ENCODE measurements at regions not wholly inside any gene's neighbourhood (a gene's known extent, or its start where the extent isn't known, plus 50 kb on each side); places are given as distances from the start of the nearest gene placed in this dataset.

GRCh38 chr1:87810166-87810565 lies 481.5 kb downstream of the LMO4 start:
- in situ Hi-C loops (cut with HindIII; ENCODE audit: low pct_ligation_motif_present, low sequenced_read_pairs), result no loop called here
- Histone ChIP-seq H3K36me3 (replicated peaks) (no peaks in the 10 kb centered on the region), H3K4me3 (ENCODE audit: low read depth, low read length) (no peak overlapping the region), H3K27me3 (replicated peaks) (no peaks in the 10 kb centered on the region), H3K27ac (no peak overlapping the region)
- TF ChIP-seq CTCF (IDR thresholded peaks at IDR 0.05; ENCODE audit: low read depth, low read length, missing control alignments), result no peak
- DNase-seq, result no peak

GRCh38 chr1:87812871-87813577 lies 484.3 kb downstream of the LMO4 start:
- no peaks in the 10 kb centered on the region for H3K36me3 ChIP-seq (replicated peaks)
- in situ Hi-C loops (cut with HindIII; ENCODE audit: low pct_ligation_motif_present, low sequenced_read_pairs), result no loop called here
- no peak overlapping the region for H3K4me3 ChIP-seq (ENCODE audit: low read depth, low read length)
- H3K27ac ChIP-seq, result no peak overlapping the region
- H3K27me3 ChIP-seq (replicated peaks), result no peaks in the 10 kb centered on the region
- no peak for DNase-seq
- TF ChIP-seq CTCF (IDR thresholded peaks at IDR 0.05; ENCODE audit: low read depth, low read length, missing control alignments), result no peak

GRCh38 chr1:87814573-87814972 lies 485.9 kb downstream of the LMO4 start:
- H3K4me3 ChIP-seq (ENCODE audit: low read depth, low read length), result no peak overlapping the region

GRCh38 chr1:87816646-87817045 lies 488.0 kb downstream of the LMO4 start:
- no peak for DNase-seq
- H3K27ac ChIP-seq, result no peak overlapping the region
- H3K36me3 ChIP-seq (replicated peaks), result no peaks in the 10 kb centered on the region
- in situ Hi-C loops (cut with HindIII; ENCODE audit: low pct_ligation_motif_present, low sequenced_read_pairs), result no loop called here
- H3K4me3 ChIP-seq (ENCODE audit: low read depth, low read length), result no peak overlapping the region
- no peaks in the 10 kb centered on the region for H3K27me3 ChIP-seq (replicated peaks)
- no peak for TF ChIP-seq CTCF (IDR thresholded peaks at IDR 0.05; ENCODE audit: low read depth, low read length, missing control alignments)

More at GRCh38 chr1:87814573-87814972, 485.9 kb downstream of the LMO4 start:
- in situ Hi-C loops (cut with HindIII; ENCODE audit: low pct_ligation_motif_present, low sequenced_read_pairs), result no loop called here
- TF ChIP-seq CTCF (IDR thresholded peaks at IDR 0.05; ENCODE audit: low read depth, low read length, missing control alignments), result no peak
- Histone ChIP-seq H3K36me3 (replicated peaks) (no peaks in the 10 kb centered on the region), H3K27me3 (replicated peaks) (no peaks in the 10 kb centered on the region), H3K27ac (no peak overlapping the region)
- DNase-seq, result no peak

- in situ Hi-C loops (cut with HindIII; ENCODE audit: low pct_ligation_motif_present, low sequenced_read_pairs), result no loop called here
- no peak for TF ChIP-seq CTCF (IDR thresholded peaks at IDR 0.05; ENCODE audit: low read depth, low read length, missing control alignments)
Observed at GRCh38 chr1:87820668-87821334, 492.1 kb downstream of the LMO4 start.

More at GRCh38 chr1:87820668-87821334, 492.1 kb downstream of the LMO4 start:
- no peak for DNase-seq
- H3K27ac ChIP-seq, result no peak overlapping the region
- no peaks in the 10 kb centered on the region for H3K27me3 ChIP-seq (replicated peaks)
- H3K4me3 ChIP-seq (ENCODE audit: low read depth, low read length), result no peak overlapping the region
- H3K36me3 ChIP-seq (replicated peaks), result no peaks in the 10 kb centered on the region

Data from brain microvascular endothelial cell (primary cell).